Colonic mucosa (tissue), 4 donors: ENCODE measurements at regions not wholly inside any gene's neighbourhood (a gene's known extent, or its start where the extent isn't known, plus 50 kb on each side); places are given as distances from the start of the nearest gene placed in this dataset.
A peak's percentile ranks its signal among the peaks of the same experiment; 100 is the strongest.

ENCODE experiments used
- DNase-seq: peaks from one replicate; pipeline ENCODE4 v3.0.0-alpha.2; 2020
- H3K27ac ChIP-seq: fragments of 200-600 bp; one replicate; pipeline ENCODE4 v1.8.0; 2021
- H3K27me3 ChIP-seq: fragments of 200-600 bp; one replicate; pipeline ENCODE4 v1.8.0; 2021
- H3K36me3 ChIP-seq: fragments of 200-600 bp; one replicate; pipeline ENCODE4 v1.8.0; 2021
- H3K4me1 ChIP-seq: fragments of 200-600 bp; one replicate; pipeline ENCODE4 v1.8.0; 2021; ENCODE audit warnings: mild to moderate bottlenecking
- H3K4me3 ChIP-seq: fragments of 200-600 bp; one replicate; pipeline ENCODE4 v1.8.0; 2021
- H3K9ac ChIP-seq, 2 donors: one replicate each; pipeline ENCODE4 v1.7.0; 2013; ENCODE audit warnings: control low read depth in 2 of 2, low read depth in 2 of 2, low read length in 2 of 2
- H3K9me3 ChIP-seq: fragments of 200-600 bp; one replicate; pipeline ENCODE4 v1.8.0; 2021
- CTCF ChIP-seq: fragments of 200-600 bp; IDR thresholded peaks from one replicate; pipeline ENCODE4 v1.8.0; 2022; ENCODE audit warnings: antibody characterized with exemption, mild to moderate bottlenecking
- intact Hi-C: fragments of 100-400 bp; cut with DNase I; formaldehyde crosslinking; loops from one replicate; pipeline ENCODE4 v1.14.1; 2022
- donor health status: healthy.
- donor health status: DM: no; HTN: no; CAD: no.
- donor health status: DM: no; HTN: no; CAD: no.

GRCh38 chr14:61120576-61120975 is 139.5 kb downstream of the SLC38A6 start:
- Histone ChIP-seq H3K9me3 (no peaks in the 10 kb centered on the region), H3K9ac (peak overlapping the region in 1 of 2 donors; percentile 43), H3K36me3 (no peaks in the 10 kb centered on the region), H3K27me3 (no peaks in the 10 kb centered on the region), H3K4me1 (no peaks in the 10 kb centered on the region), H3K27ac (no peak overlapping the region), H3K4me3 (no peak overlapping the region)
- intact Hi-C loops: no loop called here
- no peak for TF ChIP-seq CTCF
- no peak for DNase-seq

- no peak for DNase-seq
- no peak overlapping the region for H3K9ac ChIP-seq
- H3K27me3 ChIP-seq: no peaks in the 10 kb centered on the region
- H3K27ac ChIP-seq: no peak overlapping the region
- no peaks in the 10 kb centered on the region for H3K4me1 ChIP-seq
- no peaks in the 10 kb centered on the region for H3K9me3 ChIP-seq
- H3K4me3 ChIP-seq: no peak overlapping the region
- H3K36me3 ChIP-seq: no peaks in the 10 kb centered on the region
- intact Hi-C loops: no loop called here
- no peak for TF ChIP-seq CTCF
Measured at GRCh38 chr14:61119006-61119405, 138.0 kb downstream of the SLC38A6 start.

- intact Hi-C loops: no loop called here
- Histone ChIP-seq H3K27ac (no peak overlapping the region), H3K4me1 (no peaks in the 10 kb centered on the region), H3K27me3 (no peaks in the 10 kb centered on the region), H3K9ac (no peak overlapping the region), H3K9me3 (no peaks in the 10 kb centered on the region), H3K36me3 (no peaks in the 10 kb centered on the region), H3K4me3 (no peak overlapping the region)
- DNase-seq: no peak
- TF ChIP-seq CTCF: no peak
Measured at GRCh38 chr14:61116369-61116768, 135.3 kb downstream of the SLC38A6 start.

- Histone ChIP-seq H3K9ac (no peak overlapping the region), H3K4me1 (no peaks in the 10 kb centered on the region)
- no peak for DNase-seq
Measured at GRCh38 chr14:61113561-61114225, 132.6 kb downstream of the SLC38A6 start.

GRCh38 chr14:61112506-61112905 is 131.5 kb downstream of the SLC38A6 start:
- no peak for DNase-seq
- Histone ChIP-seq H3K4me1 (no peaks in the 10 kb centered on the region), H3K27ac (no peak overlapping the region), H3K9me3 (no peaks in the 10 kb centered on the region), H3K27me3 (no peaks in the 10 kb centered on the region), H3K4me3 (no peak overlapping the region), H3K36me3 (no peaks in the 10 kb centered on the region), H3K9ac (no peak overlapping the region)
- no peak for TF ChIP-seq CTCF
- intact Hi-C loops: no loop called here

More at GRCh38 chr14:61113561-61114225, 132.6 kb downstream of the SLC38A6 start:
- intact Hi-C loops: no loop called here
- Histone ChIP-seq H3K27me3 (no peaks in the 10 kb centered on the region), H3K36me3 (no peaks in the 10 kb centered on the region), H3K9me3 (no peaks in the 10 kb centered on the region), H3K27ac (no peak overlapping the region), H3K4me3 (no peak overlapping the region)
- no peak for TF ChIP-seq CTCF
